Stimulated activated naive CD8-positive, alpha-beta T cell treated with anti-CD3 and anti-CD28 coated beads, Interleukin-15, amount 100 ng/mL, for 72 hours (primary cell): ENCODE measurements at regions not wholly inside any gene's neighbourhood (a gene's known extent, or its start where the extent isn't known, plus 50 kb on each side); places are given as distances from the start of the nearest gene placed in this dataset.

Experiments
- ATAC-seq: fragments of 150-1000 bp; cut with Tn5 transposase; 2 replicates; pipeline ENCODE4 v1.10.0; 2021; ENCODE audit warnings: mild to moderate bottlenecking, moderate library complexity
- DNase-seq, 2 donors: peaks; one replicate each; pipeline ENCODE4 v3.0.0; 2021 to 2022
- H3K27ac Mint-ChIP-seq, 2 donors: one replicate each; pipeline ENCODE4 v1.8.0; 2022; ENCODE audit warnings: mild to moderate bottlenecking in 2 of 2, mixed read lengths in 2 of 2, moderate library complexity in 2 of 2
- H3K27me3 Mint-ChIP-seq: one replicate; pipeline ENCODE4 v1.8.0; 2022; ENCODE audit warnings: mixed read lengths
- H3K4me1 Mint-ChIP-seq: one replicate; pipeline ENCODE4 v1.8.0; 2022; ENCODE audit warnings: mild to moderate bottlenecking, mixed read lengths
- H3K4me3 Mint-ChIP-seq, 2 donors: one replicate each; pipeline ENCODE4 v1.8.0; 2022; ENCODE audit warnings: mild to moderate bottlenecking in 2 of 2, mixed read lengths in 2 of 2, moderate library complexity in 1 of 2
- H3K9me3 Mint-ChIP-seq, 2 donors: one replicate each; pipeline ENCODE4 v1.8.0; 2022; ENCODE audit warnings: mixed read lengths in 2 of 2

- no peak overlapping the region for H3K27ac Mint-ChIP-seq
- DNase-seq (no peak), ATAC-seq (no peak)
- no peaks in the 10 kb centered on the region for H3K27me3 Mint-ChIP-seq
- H3K4me1 Mint-ChIP-seq = no peaks in the 10 kb centered on the region
- no peak overlapping the region for H3K4me3 Mint-ChIP-seq
- H3K9me3 Mint-ChIP-seq = peaks cover 0 to 4% of the 10 kb centered on the region in 2 donors
Observed at GRCh38 chr3:83023086-83023485, 1261.6 kb upstream of the GBE1 start.

GRCh38 chr3:83011481-83011880, 1250.0 kb upstream of the GBE1 start:
- Mint-ChIP-seq H3K27ac (no peak overlapping the region), H3K27me3 (no peaks in the 10 kb centered on the region), H3K9me3 (peaks cover 0 to 10% of the 10 kb centered on the region in 2 donors), H3K4me3 (no peak overlapping the region), H3K4me1 (no peaks in the 10 kb centered on the region)
- ATAC-seq = no peak
- no peak for DNase-seq

GRCh38 chr3:83003917-83004316, 1242.5 kb upstream of the GBE1 start:
- DNase-seq = no peak
- Mint-ChIP-seq H3K27me3 (no peaks in the 10 kb centered on the region), H3K4me1 (no peaks in the 10 kb centered on the region), H3K9me3 (peaks cover 0 to 18% of the 10 kb centered on the region in 2 donors), H3K4me3 (no peak overlapping the region), H3K27ac (no peak overlapping the region)
- ATAC-seq = no peak

- Mint-ChIP-seq H3K27ac (no peak overlapping the region), H3K4me3 (no peak overlapping the region), H3K27me3 (no peaks in the 10 kb centered on the region), H3K9me3 (peaks cover 0 to 18% of the 10 kb centered on the region in 2 donors), H3K4me1 (no peaks in the 10 kb centered on the region)
- DNase-seq = no peak
- ATAC-seq = no peak
Observed at GRCh38 chr3:83002869-83003445, 1241.5 kb upstream of the GBE1 start.

- Mint-ChIP-seq H3K4me3 (no peak overlapping the region), H3K27ac (no peak overlapping the region), H3K27me3 (no peaks in the 10 kb centered on the region), H3K9me3 (peaks cover 0 to 9% of the 10 kb centered on the region in 2 donors), H3K4me1 (no peaks in the 10 kb centered on the region)
- ATAC-seq = no peak
- DNase-seq = no peak
Observed at GRCh38 chr3:82999777-83000176, 1238.3 kb upstream of the GBE1 start.

GRCh38 chr3:82978368-82978767, 1216.9 kb upstream of the GBE1 start:
- Mint-ChIP-seq H3K4me3 (no peak overlapping the region), H3K27ac (no peak overlapping the region), H3K4me1 (no peaks in the 10 kb centered on the region), H3K9me3 (peaks cover 5 to 35% of the 10 kb centered on the region in 2 donors), H3K27me3 (no peaks in the 10 kb centered on the region)
- DNase-seq (no peak), ATAC-seq (no peak)

- Mint-ChIP-seq H3K4me3 (no peak overlapping the region), H3K9me3 (peaks cover 5 to 30% of the 10 kb centered on the region in 2 donors), H3K4me1 (no peaks in the 10 kb centered on the region), H3K27me3 (no peaks in the 10 kb centered on the region), H3K27ac (no peak overlapping the region)
- no peak for DNase-seq
- ATAC-seq = no peak
Observed at GRCh38 chr3:82977871-82978270, 1216.4 kb upstream of the GBE1 start.

GRCh38 chr3:82973791-82974190, 1212.3 kb upstream of the GBE1 start:
- no peak overlapping the region for H3K27ac Mint-ChIP-seq
- H3K27me3 Mint-ChIP-seq = no peaks in the 10 kb centered on the region
- peaks cover 2 to 14% of the 10 kb centered on the region in 2 donors for H3K9me3 Mint-ChIP-seq
- ATAC-seq = no peak
- no peak for DNase-seq
- no peak overlapping the region for H3K4me3 Mint-ChIP-seq
- no peaks in the 10 kb centered on the region for H3K4me1 Mint-ChIP-seq

GRCh38 chr3:82960379-82960778, 1198.9 kb upstream of the GBE1 start:
- peaks cover 5 to 8% of the 10 kb centered on the region in 2 donors for H3K9me3 Mint-ChIP-seq
- no peaks in the 10 kb centered on the region for H3K4me1 Mint-ChIP-seq
- ATAC-seq (no peak), DNase-seq (no peak)
- H3K27me3 Mint-ChIP-seq = no peaks in the 10 kb centered on the region
- no peak overlapping the region for H3K4me3 Mint-ChIP-seq
- H3K27ac Mint-ChIP-seq = no peak overlapping the region

- DNase-seq (no peak), ATAC-seq (no peak)
- Mint-ChIP-seq H3K9me3 (peaks cover 5 to 11% of the 10 kb centered on the region in 2 donors), H3K4me3 (no peak overlapping the region), H3K27ac (no peak overlapping the region), H3K27me3 (no peaks in the 10 kb centered on the region), H3K4me1 (no peaks in the 10 kb centered on the region)
Observed at GRCh38 chr3:82957696-82958095, 1196.3 kb upstream of the GBE1 start.

GRCh38 chr3:82957079-82957478, 1195.6 kb upstream of the GBE1 start:
- no peaks in the 10 kb centered on the region for H3K27me3 Mint-ChIP-seq

GRCh38 chr3:82954486-82954885, 1193.0 kb upstream of the GBE1 start:
- Mint-ChIP-seq H3K4me3 (no peak overlapping the region), H3K4me1 (no peaks in the 10 kb centered on the region), H3K27me3 (no peaks in the 10 kb centered on the region), H3K27ac (no peak overlapping the region), H3K9me3 (peaks cover 0 to 13% of the 10 kb centered on the region in 2 donors)
- ATAC-seq (no peak), DNase-seq (no peak)

More at GRCh38 chr3:82957079-82957478, 1195.6 kb upstream of the GBE1 start:
- H3K27ac Mint-ChIP-seq = no peak overlapping the region
- H3K9me3 Mint-ChIP-seq = peaks cover 5 to 13% of the 10 kb centered on the region in 2 donors
- DNase-seq (no peak), ATAC-seq (no peak)
- no peak overlapping the region for H3K4me3 Mint-ChIP-seq
- no peaks in the 10 kb centered on the region for H3K4me1 Mint-ChIP-seq

GRCh38 chr3:82942041-82942440, 1180.6 kb upstream of the GBE1 start:
- no peak for ATAC-seq
- Mint-ChIP-seq H3K4me1 (no peaks in the 10 kb centered on the region), H3K4me3 (no peak overlapping the region), H3K27ac (no peak overlapping the region), H3K9me3 (peaks cover 5 to 15% of the 10 kb centered on the region in 2 donors), H3K27me3 (no peaks in the 10 kb centered on the region)
- DNase-seq = no peak

- no peak for DNase-seq
- no peaks in the 10 kb centered on the region for H3K4me1 Mint-ChIP-seq
- H3K27me3 Mint-ChIP-seq = no peaks in the 10 kb centered on the region
- no peak for ATAC-seq
- H3K4me3 Mint-ChIP-seq = no peak overlapping the region
- no peak overlapping the region for H3K27ac Mint-ChIP-seq
- H3K9me3 Mint-ChIP-seq = peaks cover 5 to 15% of the 10 kb centered on the region in 2 donors
Observed at GRCh38 chr3:82940124-82940523, 1178.7 kb upstream of the GBE1 start.

GRCh38 chr3:82939491-82940097, 1178.1 kb upstream of the GBE1 start:
- Mint-ChIP-seq H3K4me3 (no peak overlapping the region), H3K9me3 (peaks cover 5 to 11% of the 10 kb centered on the region in 2 donors), H3K27ac (no peak overlapping the region), H3K4me1 (no peaks in the 10 kb centered on the region), H3K27me3 (no peaks in the 10 kb centered on the region)
- DNase-seq = no peak
- no peak for ATAC-seq

- Mint-ChIP-seq H3K27ac (no peak overlapping the region), H3K4me1 (no peaks in the 10 kb centered on the region), H3K9me3 (peaks cover under 1 to 8% of the 10 kb centered on the region in 2 donors), H3K4me3 (no peak overlapping the region), H3K27me3 (no peaks in the 10 kb centered on the region)
- ATAC-seq (no peak), DNase-seq (no peak)
Observed at GRCh38 chr3:82938821-82939328, 1177.4 kb upstream of the GBE1 start.
